Lung microvascular endothelial cell (primary cell): ENCODE measurements at regions not wholly inside any gene's neighbourhood (a gene's known extent, or its start where the extent isn't known, plus 50 kb on each side); places are given as distances from the start of the nearest gene placed in this dataset.

ENCODE experiments used
- DNase-seq, 2 donors: peaks; one replicate each; pipeline versions ENCODE4 v3.0.0 to v3.0.0-alpha.2; 2010; ENCODE audit warnings: low read depth in 2 of 2

DNA sequence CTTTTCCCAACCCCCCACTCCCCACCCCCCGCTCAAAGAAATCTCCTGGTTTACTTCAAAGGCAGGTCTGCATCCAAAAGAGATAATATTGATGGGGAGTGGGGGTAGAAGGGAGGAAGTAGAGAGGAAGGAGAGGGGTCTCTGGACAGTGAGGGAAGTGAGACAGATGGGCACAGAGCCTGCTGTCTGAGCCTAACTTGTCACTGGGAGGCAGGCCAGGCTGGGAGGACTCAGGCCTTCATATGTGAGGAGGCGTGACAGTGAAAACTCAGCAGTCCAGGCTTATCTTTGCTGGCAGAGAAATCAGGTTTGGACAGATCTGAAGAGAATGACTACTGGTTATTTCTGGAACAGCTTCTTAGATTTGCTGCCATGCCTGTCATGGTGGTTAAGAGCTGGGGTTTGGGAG, 192.3 kb downstream of the NUAK1 start:
- DNase-seq: no peak

- no peak for DNase-seq
These were observed 190.8 kb downstream of the NUAK1 start for GRCh38 chr12:105947906-105948305.

GRCh38 chr12:105948331-105948730, 190.4 kb downstream of the NUAK1 start:
- peak in 1 of 2 donors; percentile 41 for DNase-seq

- DNase-seq: no peak
These were observed 189.4 kb downstream of the NUAK1 start for GRCh38 chr12:105949391-105949790.

- DNase-seq: no peak
These were observed 187.0 kb downstream of the NUAK1 start for GRCh38 chr12:105951732-105952131.

GRCh38 chr12:105954951-105955931, 183.5 kb downstream of the NUAK1 start:
- no peak for DNase-seq

DNA sequence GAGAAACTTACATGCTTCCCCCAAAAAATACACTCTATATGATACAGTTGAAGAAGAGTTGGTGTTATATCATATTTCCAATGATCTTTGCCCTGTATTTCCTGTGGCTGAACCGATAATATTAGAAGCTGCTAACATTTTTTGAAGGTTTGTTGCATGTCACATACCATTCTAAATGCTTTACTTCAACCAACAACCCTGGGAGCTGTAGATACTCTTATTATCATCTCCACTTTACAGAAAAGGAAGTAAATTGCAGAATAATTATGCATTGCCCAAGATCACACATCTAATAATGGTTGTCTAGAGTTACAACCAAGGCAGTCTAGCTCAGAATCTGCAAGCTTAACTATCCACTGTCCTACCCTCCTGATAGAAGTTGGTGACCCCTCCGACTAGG, 182.8 kb downstream of the NUAK1 start:
- no peak for DNase-seq

DNA sequence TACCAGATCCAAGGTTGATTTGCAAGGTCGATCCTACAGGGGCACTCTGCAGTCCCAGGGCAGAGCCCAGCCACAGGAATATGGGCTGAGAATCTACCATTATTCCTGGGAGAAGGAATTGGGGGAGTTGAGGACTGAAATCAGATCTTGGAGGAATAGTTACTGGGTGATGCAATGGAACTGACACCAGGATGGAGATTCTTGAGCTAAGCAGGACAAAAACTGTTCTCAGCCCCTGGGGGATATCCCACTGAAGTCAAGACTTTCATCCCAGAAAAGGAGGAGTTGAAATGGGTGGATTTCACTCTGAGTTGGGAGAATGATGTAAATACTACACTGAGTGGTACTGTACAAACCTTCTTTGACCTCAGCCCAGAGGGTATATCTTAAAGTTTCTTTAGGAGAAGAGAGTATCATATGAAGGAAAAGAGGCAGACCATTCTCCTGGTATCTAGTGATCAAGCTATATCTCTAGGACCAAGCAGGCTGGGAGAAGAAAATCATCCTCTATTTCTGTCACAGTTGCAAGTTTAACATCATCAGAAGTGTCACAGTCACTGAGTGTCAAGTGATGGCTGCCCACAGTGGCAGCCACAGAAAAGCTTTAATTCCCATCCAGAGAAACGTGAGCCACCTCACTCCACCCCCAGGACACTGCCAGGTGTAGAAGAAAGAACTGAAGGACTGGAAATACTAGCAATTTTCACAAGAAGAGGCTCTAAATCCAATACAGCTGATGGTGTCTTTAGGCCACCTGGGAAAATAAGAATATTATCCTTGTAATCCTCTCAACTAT, 181.9 kb downstream of the NUAK1 start:
- no peak for DNase-seq

GRCh38 chr12:105960319-105961083, 178.3 kb downstream of the NUAK1 start:
- DNase-seq: peak in 1 of 2 donors; percentile 7

DNA sequence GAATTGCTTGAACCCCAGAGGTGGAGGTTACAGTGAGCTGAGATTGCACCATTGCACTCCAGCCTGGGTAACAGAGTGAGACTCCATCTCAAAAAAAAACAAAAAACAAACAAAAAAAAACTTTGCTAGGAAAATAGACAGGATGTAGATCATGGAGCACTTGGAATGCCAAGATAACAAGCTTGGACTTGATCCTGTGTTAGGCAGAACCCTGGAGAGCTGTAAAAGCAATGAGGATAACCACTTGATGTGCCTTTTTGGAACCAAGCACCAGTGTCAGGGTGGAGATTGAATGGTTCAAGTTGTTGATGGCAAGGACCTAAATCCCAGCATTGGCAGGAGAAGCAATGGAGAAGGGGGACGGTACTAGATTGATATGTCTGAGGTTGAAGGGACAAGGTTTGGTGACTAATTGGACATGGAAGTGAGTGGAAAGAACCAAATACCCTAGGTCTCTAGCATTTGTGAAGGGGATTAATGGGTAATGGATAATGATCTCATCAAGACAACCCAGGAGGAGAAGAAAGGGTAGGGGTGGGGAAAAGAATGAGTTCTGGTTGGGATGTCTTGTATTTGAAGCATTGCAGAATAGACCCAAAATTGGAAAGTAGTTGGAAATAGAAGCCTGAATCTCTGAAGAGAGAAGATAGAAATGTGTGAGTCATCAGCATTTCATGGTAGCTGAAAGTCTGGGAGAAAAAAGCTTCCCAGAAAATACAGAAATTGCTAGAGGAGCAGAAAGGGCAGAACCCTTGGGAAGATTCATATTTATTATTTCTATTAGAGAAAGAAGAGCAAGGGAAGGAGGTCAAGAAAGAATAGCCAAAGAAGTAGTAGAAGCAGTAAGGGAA, 176.7 kb downstream of the NUAK1 start:
- DNase-seq: no peak

- peak in 1 of 2 donors; percentile 72 for DNase-seq
These were observed 171.5 kb downstream of the NUAK1 start for GRCh38 chr12:105967038-105967776.

DNA sequence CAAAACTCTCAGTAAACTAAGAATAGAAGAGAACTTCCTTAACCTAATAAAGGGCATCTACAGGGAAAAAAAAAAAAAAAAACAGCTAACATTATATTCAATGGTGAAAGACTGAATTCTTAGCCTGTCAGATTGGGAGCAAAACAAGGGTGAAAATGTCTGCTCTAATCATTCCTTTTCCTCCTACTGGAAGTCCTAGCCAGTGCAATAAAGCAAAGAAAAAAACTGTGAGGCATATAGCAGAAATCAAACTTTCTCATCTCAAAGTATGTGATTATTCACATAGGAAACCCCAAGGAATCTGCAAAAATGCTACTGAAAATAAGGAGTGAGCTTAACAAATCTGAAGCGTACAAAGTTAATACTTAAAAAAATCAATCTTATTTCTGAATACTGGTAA, 170.7 kb downstream of the NUAK1 start:
- no peak for DNase-seq

DNA sequence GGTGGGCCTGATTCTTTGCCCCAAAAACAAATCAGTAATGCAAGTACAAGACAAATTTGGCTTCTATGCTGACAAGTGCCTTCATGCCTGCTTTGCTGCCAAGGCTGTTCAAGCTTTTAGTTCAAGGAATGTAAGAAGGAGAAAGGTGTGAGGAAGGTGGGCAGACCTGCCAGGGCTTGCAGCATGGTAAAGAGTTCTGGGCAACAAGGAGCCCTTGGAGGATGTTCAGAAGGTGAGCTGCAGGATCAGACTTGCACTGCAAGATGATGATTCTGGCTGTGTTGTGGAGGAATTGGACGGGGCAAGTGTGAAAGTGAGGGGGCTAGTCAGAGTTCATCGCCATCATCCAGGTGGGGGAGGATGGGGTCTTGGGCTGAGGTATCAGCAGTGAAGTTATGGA, 167.9 kb downstream of the NUAK1 start:
- DNase-seq: no peak

DNA sequence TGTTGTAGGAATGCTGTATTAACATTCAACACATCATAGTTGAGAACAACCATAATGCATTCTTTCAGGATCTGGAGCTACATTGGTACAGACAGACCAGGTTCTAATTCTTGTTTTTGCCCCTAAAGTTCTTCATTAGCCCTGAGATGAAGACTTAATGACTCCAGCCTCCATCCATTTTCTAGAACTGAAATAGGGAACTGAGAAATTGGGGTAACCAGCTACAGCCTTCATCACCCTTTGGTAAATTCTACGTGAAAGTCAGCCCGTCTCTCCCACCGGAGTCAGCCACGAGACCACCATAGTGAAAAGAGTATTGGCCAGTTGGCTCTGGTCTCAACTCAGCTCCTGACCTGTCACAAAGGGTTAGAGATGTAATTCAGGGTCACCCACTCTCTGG, 164.0 kb downstream of the NUAK1 start:
- no peak for DNase-seq

DNA sequence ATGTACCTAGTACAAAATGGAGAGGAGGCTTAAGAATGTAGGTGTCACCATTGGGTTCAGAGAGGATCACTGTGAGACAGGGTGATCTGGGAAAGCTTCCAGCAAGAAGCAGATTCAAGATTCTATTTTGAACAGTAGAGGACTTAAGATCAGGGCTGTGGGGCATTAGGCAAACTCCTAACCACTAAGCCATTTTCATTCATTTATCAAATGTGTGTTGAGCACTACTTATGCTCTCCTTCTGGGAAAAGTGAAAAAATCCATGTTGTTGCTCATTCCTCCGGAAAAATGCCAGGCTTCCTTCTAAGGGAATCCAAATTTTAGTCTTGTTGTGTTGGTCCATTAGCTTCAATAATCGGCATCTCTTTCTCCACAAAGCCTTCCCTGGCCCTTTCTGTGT, 163.4 kb downstream of the NUAK1 start:
- no peak for DNase-seq

DNA sequence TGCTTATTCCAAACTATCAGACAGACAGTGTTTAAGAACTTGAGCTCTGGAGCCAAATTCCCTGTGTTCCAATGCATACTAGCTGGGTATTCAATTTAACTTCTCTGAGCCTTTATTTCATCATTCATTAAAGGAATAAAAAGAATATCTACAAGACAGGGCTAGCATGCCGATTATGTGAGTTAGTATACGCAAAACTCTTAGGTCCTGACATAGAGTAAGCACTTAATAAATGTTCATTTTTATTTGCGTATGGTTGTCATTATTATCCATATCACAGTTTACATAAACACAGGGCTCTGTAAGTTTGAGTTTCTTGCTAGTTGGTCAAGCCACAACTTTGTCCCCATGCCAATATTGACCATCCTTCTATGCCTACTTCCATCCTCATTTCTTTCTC, 161.5 kb downstream of the NUAK1 start:
- DNase-seq: no peak

DNA sequence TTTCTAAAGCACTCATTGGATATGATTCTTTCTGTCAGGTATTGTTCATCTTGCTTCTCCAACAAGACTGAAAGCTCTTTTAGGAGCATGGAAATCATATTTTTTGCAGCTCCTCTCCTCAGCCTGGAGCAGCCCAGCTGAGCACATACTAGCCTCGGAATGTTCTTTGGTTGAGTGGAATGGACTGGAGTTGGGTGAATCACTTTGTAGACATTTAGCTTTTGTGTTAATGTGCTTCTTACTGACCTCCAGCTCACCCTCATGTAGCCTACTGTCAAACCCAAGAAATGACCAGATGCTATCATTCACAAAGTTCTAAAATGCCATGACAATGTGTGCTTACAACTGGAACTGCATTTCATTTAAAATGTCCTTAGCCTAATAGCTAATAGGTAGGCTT, 161.1 kb downstream of the NUAK1 start:
- no peak for DNase-seq

GRCh38 chr12:105978276-105978675, 160.5 kb downstream of the NUAK1 start:
- no peak for DNase-seq

DNA sequence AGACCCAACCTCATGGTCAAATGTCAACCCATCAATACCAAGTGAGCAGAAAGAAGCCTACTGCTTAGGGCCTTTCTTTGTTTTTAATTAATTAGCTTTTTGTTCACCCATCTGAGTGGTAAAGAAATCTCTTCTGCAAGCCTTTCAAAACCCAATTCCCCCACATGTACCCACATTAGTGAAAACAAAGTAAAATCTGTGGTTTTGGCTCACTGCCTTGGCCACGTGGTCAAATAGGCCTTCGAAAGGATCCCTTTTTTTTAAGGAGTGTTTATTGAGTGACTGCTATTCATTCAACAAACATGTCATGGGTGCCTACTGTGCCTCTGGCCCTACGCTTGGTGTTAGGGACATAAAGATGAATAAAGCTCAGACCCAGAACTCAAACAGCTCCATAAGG, 160.1 kb downstream of the NUAK1 start:
- DNase-seq: no peak

GRCh38 chr12:105980085-105980484, 158.7 kb downstream of the NUAK1 start:
- no peak for DNase-seq
